Transverse colon (tissue), 4 donors: ENCODE measurements at regions not wholly inside any gene's neighbourhood (a gene's known extent, or its start where the extent isn't known, plus 50 kb on each side); places are given as distances from the start of the nearest gene placed in this dataset.

ENCODE experiments used
- EP300 ChIP-seq: sonication (generic); formaldehyde crosslinking; IDR thresholded peaks from one replicate; pipeline ENCODE4 v1.6.1; 2017; ENCODE audit warnings: antibody characterized with exemption, low read depth
- POLR2A ChIP-seq: fragments of 450-650 bp; IDR thresholded peaks from one replicate; pipeline ENCODE4 v1.6.1; 2016; ENCODE audit warnings: antibody characterized with exemption, mild to moderate bottlenecking, moderate library complexity
- POLR2AphosphoS5 ChIP-seq, 3 donors: sonication (generic); formaldehyde crosslinking; IDR thresholded peaks; one replicate each; pipeline ENCODE4 v1.6.1; 2016; ENCODE audit warnings: antibody characterized with exemption in 3 of 3
- TF ChIP-seq, protein P1 (sequence below), 5 experiments: fragments of 200-600 bp in 3 of 5; fragments of 450-650 bp in 2 of 5; sonication (generic) in 3 of 5; IDR thresholded peaks; 1 replicate in 2 of 5; 2 replicates in 3 of 5; pipeline ENCODE4 v1.5.1; 2016 to 2017; ENCODE audit warnings: antibody characterized with exemption in 5 of 5, inconsistent platforms in 3 of 5, mild to moderate bottlenecking in 2 of 5, moderate library complexity in 1 of 5

DNA sequence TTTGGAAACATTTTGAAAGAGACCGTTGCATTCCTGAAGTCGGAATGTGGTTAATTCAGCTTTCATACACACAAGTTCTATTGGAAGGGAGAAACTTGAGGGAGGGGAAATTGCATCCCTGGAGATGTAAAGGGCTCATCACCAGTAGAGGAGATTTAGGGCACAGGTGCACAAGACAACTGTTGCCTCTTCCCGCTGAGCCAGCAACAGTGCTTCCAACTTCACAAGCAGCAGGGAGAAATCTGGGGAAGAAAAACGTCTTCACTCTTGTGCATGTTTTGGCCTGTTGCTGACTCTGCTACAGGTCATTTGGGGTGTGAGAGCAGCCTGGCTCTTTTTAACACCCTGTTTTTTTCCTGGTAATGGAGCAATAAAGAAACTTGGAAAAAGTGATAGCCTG is 277.9 kb downstream of the GAS1 start:
- TF ChIP-seq POLR2AphosphoS5 (IDR thresholded peaks at IDR 0.05) = no peak
- TF ChIP-seq POLR2A = no peak
- TF ChIP-seq, protein P1, sequence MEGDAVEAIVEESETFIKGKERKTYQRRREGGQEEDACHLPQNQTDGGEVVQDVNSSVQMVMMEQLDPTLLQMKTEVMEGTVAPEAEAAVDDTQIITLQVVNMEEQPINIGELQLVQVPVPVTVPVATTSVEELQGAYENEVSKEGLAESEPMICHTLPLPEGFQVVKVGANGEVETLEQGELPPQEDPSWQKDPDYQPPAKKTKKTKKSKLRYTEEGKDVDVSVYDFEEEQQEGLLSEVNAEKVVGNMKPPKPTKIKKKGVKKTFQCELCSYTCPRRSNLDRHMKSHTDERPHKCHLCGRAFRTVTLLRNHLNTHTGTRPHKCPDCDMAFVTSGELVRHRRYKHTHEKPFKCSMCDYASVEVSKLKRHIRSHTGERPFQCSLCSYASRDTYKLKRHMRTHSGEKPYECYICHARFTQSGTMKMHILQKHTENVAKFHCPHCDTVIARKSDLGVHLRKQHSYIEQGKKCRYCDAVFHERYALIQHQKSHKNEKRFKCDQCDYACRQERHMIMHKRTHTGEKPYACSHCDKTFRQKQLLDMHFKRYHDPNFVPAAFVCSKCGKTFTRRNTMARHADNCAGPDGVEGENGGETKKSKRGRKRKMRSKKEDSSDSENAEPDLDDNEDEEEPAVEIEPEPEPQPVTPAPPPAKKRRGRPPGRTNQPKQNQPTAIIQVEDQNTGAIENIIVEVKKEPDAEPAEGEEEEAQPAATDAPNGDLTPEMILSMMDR (IDR thresholded peaks at IDR 0.05) = no peak
- no peak for TF ChIP-seq EP300
